ENCODE measurements at regions not wholly inside any gene's neighbourhood (a gene's known extent, or its start where the extent isn't known, plus 50 kb on each side); places are given as distances from the start of the nearest gene placed in this dataset.

DNA sequence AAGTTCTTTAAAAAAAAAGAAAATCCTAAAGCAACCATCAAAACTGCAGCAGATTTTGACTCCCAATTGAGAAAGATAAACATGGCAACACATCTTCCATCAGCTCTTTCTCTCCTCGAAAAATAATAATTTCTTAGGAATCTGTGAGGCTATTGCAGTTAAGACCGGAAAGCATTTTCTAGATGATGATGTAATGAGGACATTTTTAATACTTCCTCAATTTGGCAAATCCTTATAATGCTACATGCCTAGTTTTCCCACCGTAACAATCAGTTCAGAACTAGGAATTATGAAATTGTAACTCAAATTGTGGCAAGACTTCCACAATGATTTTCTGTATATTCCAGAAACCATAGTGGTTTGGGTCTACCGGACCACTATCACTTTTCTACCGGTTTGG is 180.9 kb upstream of the PDE3A start:
- TF ChIP-seq CTCF (IDR thresholded peaks at IDR 0.05) (no peak), EZH2 (IDR thresholded peaks at IDR 0.05; ENCODE audit: borderline replicate concordance, insufficient read depth, low read depth, low read length, poor library complexity, severe bottlenecking) (no peak)

Measured in B cell (primary cell).